ENCODE measurements at regions not wholly inside any gene's neighbourhood (a gene's known extent, or its start where the extent isn't known, plus 50 kb on each side); places are given as distances from the start of the nearest gene placed in this dataset.
"Not testable (repeated sequence)": the region's sequence is repeated elsewhere in the genome, so short reads cannot be mapped to it uniquely, and the experiment has no call there.

DNA sequence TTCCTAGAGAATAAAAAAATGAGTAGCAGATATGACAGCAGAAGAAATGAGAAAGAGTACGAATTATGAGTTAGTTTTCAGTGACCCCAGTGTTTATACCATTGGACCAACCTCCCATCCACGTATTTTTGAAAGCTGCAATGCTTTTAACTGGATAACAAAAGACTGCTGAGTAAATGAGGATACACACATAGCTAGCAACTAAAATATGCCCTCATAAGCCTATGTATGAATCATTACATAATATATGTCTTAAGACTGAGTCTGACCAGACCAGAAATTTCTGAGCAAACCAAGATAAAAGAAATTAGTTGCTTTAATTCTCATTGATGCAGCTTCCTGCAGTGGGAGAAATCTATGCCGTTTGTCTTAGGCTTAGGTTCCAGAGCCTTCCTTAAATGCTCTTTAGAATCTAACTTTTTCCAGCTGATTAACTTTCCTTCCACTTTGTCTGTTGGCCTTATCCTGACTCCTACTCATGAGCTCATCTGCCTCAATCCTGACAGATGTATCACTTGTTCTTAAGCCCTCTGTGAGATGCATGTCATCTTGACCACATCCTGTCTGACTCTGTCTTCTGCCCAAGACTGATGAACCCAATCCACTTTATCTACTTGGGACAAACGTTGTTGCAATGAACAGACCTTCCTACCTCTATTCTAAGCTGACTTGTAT lies 301.4 kb upstream of the AADAT start:
- WGBS, 2 donors = 59 to 60% methylated on average over 4 of the region's 4 CpGs
- Histone ChIP-seq H3K4me1 (ENCODE audit: control insufficient read depth in 1 of 2, insufficient read depth in 2 of 2, low read length in 2 of 2) (no peaks in the 10 kb centered on the region), H3K4me3 (ENCODE audit: low read length in 2 of 2) (no peak overlapping the region), H3K27ac (ENCODE audit: low read depth in 1 of 2, low read length in 2 of 2) (no peak overlapping the region), H3K9me3 (ENCODE audit: control insufficient read depth, low read length) (no peaks in the 10 kb centered on the region), H3K36me3 (ENCODE audit: control insufficient read depth in 1 of 2, insufficient read depth in 2 of 2, low read length in 1 of 2) (no peaks in the 10 kb centered on the region), H3K27me3 (ENCODE audit: control insufficient read depth in 1 of 2, insufficient read depth in 2 of 2, low read length in 1 of 2) (no peaks in the 10 kb centered on the region)
- intact Hi-C loops (cut with DNase I) = no loop called here
- DNase-seq = no peak
- ATAC-seq (ENCODE audit: low FRiP score) = no peak

DNA sequence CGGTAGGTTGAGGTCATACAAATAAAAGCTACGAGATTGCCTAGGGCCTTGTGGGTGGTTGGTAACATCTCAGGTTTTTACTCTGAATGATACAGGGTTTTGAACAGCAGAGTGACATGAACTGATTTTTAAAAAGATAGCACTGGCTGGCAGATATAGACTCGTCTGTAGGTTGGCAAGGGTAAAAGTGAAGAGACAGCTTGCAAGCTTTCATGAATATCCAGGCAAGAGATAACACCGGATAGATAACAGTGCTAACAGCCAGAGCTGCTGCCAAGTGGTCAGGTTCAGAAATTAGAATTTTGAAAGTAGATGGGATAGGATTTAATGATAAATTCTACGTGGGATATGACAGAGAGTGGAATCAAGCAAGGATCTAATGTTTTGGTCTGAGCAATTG lies 299.7 kb upstream of the AADAT start:
- ATAC-seq (ENCODE audit: low FRiP score) (no peak), DNase-seq (no peak)
- Histone ChIP-seq H3K4me1 (ENCODE audit: control insufficient read depth in 1 of 2, insufficient read depth in 2 of 2, low read length in 2 of 2) (no peaks in the 10 kb centered on the region), H3K36me3 (ENCODE audit: control insufficient read depth in 1 of 2, insufficient read depth in 2 of 2, low read length in 1 of 2) (no peaks in the 10 kb centered on the region), H3K4me3 (ENCODE audit: low read length in 2 of 2) (no peak overlapping the region), H3K9me3 (ENCODE audit: control insufficient read depth, low read length) (peaks cover 1% of the 10 kb centered on the region), H3K27me3 (ENCODE audit: control insufficient read depth in 1 of 2, insufficient read depth in 2 of 2, low read length in 1 of 2) (no peaks in the 10 kb centered on the region), H3K27ac (ENCODE audit: low read depth in 1 of 2, low read length in 2 of 2) (no peak overlapping the region)
- intact Hi-C loops (cut with DNase I) = no loop called here
- 46 to 51% methylated on average over 5 of the region's 5 CpGs for WGBS, 2 donors

DNA sequence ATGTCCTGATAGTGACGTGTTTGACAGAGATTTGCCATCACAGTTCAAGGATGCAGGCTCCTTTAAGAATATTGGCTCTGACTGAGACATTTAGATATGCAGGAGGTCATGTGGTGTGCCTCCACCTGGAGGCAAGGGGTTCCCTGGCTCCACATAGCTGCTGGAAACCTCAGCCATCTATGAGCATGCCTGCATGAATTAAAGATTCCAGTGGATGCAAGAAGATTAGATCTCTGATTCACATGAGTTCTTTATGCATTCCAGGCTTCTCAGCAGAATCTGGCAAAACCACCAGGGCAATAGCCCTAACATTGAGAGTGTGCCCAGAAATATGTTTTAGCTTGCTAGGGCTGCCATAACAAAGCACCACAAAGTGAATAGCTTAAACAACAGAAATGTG lies 298.5 kb upstream of the AADAT start:
- Histone ChIP-seq H3K27ac (ENCODE audit: low read depth in 1 of 2, low read length in 2 of 2) (no peak overlapping the region), H3K36me3 (ENCODE audit: control insufficient read depth in 1 of 2, insufficient read depth in 2 of 2, low read length in 1 of 2) (no peaks in the 10 kb centered on the region), H3K4me3 (ENCODE audit: low read length in 2 of 2) (no peak overlapping the region), H3K4me1 (ENCODE audit: control insufficient read depth in 1 of 2, insufficient read depth in 2 of 2, low read length in 2 of 2) (no peaks in the 10 kb centered on the region), H3K27me3 (ENCODE audit: control insufficient read depth in 1 of 2, insufficient read depth in 2 of 2, low read length in 1 of 2) (no peaks in the 10 kb centered on the region), H3K9me3 (ENCODE audit: control insufficient read depth, low read length) (peaks cover 1% of the 10 kb centered on the region)
- DNase-seq = no peak
- WGBS, 2 donors = 79 to 87% methylated on average over 1 of the region's 1 CpG
- no peak for ATAC-seq (ENCODE audit: low FRiP score)
- intact Hi-C loops (cut with DNase I) = no loop called here

DNA sequence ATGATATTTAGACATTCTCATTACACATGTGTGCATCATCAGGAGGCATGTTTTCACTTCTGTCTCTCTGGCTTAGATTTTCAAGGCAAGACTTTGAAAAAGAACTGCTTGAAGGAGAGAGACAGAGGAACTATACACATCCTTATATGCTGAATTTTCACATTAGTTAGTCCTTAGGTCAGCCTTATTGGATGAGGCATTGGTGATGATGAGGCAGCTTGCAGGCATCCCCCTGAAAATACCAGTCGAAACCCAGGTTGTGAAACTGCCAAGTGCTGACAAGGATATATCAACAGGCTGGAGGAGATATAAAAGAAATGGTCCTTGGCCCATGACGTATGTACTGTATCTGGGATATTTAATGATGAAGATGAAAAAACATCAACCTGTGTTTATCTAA lies 297.2 kb upstream of the AADAT start:
- intact Hi-C loops (cut with DNase I) = no loop called here
- H3K4me1 ChIP-seq (ENCODE audit: control insufficient read depth in 1 of 2, insufficient read depth in 2 of 2, low read length in 2 of 2) = no peaks in the 10 kb centered on the region
- H3K9me3 ChIP-seq (ENCODE audit: control insufficient read depth, low read length) = peaks cover 1% of the 10 kb centered on the region
- H3K27me3 ChIP-seq (ENCODE audit: control insufficient read depth in 1 of 2, insufficient read depth in 2 of 2, low read length in 1 of 2) = no peaks in the 10 kb centered on the region
- no peak overlapping the region for H3K4me3 ChIP-seq (ENCODE audit: low read length in 2 of 2)
- no peak for DNase-seq
- ATAC-seq (ENCODE audit: low FRiP score) = no peak
- WGBS, 2 donors = 13 to 25% methylated on average over 2 of the region's 2 CpGs
- H3K36me3 ChIP-seq (ENCODE audit: control insufficient read depth in 1 of 2, insufficient read depth in 2 of 2, low read length in 1 of 2) = no peaks in the 10 kb centered on the region
- no peak overlapping the region for H3K27ac ChIP-seq (ENCODE audit: low read depth in 1 of 2, low read length in 2 of 2)

DNA sequence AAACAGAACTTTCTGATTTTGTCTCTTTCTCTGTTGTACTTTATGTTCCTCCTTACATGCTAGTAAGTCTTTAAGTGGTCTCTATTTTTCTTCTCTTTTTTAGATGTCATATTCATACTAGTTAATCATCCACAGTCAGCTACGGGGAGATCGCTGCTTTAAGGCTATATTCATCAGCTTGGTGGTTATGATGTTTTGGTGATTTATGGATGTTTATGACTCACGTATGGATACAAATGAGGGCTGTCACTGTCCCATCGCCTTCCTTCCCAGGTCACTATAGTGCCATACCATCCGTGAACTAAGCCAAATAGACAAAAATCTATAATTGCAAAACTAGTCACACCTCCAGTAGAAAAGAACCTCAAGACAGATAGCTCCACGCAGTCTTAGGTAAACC lies 296.8 kb upstream of the AADAT start:
- Histone ChIP-seq H3K9me3 (ENCODE audit: control insufficient read depth, low read length) (peaks cover 1% of the 10 kb centered on the region), H3K4me1 (ENCODE audit: control insufficient read depth in 1 of 2, insufficient read depth in 2 of 2, low read length in 2 of 2) (no peaks in the 10 kb centered on the region), H3K4me3 (ENCODE audit: low read length in 2 of 2) (no peak overlapping the region), H3K27ac (ENCODE audit: low read depth in 1 of 2, low read length in 2 of 2) (no peak overlapping the region), H3K36me3 (ENCODE audit: control insufficient read depth in 1 of 2, insufficient read depth in 2 of 2, low read length in 1 of 2) (no peaks in the 10 kb centered on the region), H3K27me3 (ENCODE audit: control insufficient read depth in 1 of 2, insufficient read depth in 2 of 2, low read length in 1 of 2) (no peaks in the 10 kb centered on the region)
- no peak for ATAC-seq (ENCODE audit: low FRiP score)
- no peak for DNase-seq
- intact Hi-C loops (cut with DNase I) = no loop called here
- WGBS, 2 donors = 45 to 55% methylated on average over 6 of the region's 6 CpGs

DNA sequence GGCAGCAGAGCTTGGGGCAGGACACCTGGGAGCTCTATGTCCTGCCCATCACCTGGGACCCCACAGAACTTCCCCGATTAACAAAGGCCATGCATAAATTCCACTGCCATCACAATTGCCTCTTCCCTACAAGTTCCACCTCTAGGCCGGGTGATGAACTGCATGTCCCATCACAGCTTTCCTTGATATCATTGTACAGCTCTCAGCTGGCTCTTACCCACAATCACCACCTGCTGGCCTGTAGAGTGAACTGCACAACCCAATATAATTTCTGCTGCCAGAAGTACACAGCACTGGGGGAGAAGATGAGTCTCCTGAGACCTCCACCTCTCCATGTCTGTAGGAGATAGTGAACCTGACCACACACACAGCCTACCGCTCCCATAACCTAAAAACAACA lies 285.0 kb upstream of the AADAT start:
- no peaks in the 10 kb centered on the region for H3K36me3 ChIP-seq (ENCODE audit: control insufficient read depth in 1 of 2, insufficient read depth in 2 of 2, low read length in 1 of 2)
- 72 to 83% methylated on average over 3 of the region's 3 CpGs for WGBS, 2 donors
- no peak for DNase-seq
- H3K4me1 ChIP-seq (ENCODE audit: control insufficient read depth in 1 of 2, insufficient read depth in 2 of 2, low read length in 2 of 2) = no peaks in the 10 kb centered on the region
- no peak for ATAC-seq (ENCODE audit: low FRiP score)
- peaks cover 7% of the 10 kb centered on the region for H3K9me3 ChIP-seq (ENCODE audit: control insufficient read depth, low read length)
- intact Hi-C loops (cut with DNase I) = no loop called here
- H3K27ac ChIP-seq (ENCODE audit: low read depth in 1 of 2, low read length in 2 of 2) = no peak overlapping the region
- no peak overlapping the region for H3K4me3 ChIP-seq (ENCODE audit: low read length in 2 of 2)
- no peaks in the 10 kb centered on the region for H3K27me3 ChIP-seq (ENCODE audit: control insufficient read depth in 1 of 2, insufficient read depth in 2 of 2, low read length in 1 of 2)

DNA sequence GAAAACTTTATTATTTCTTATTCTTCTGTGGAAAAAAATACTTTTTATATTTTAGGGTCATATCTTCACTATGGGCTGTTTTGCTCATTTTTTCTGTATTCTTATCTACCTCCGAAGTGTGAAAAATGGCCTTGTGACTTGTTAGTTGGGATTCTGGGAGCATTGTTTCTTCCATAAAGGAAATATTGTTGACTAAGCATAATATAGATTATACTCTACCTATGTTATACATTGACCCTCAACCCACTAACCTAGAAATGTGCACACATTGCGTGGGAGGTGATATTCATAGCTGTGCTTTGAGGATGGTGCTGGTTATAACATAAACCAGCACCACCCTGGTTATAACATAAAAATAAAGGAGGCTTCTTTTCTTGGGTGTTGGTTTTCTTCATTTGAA lies 259.2 kb upstream of the AADAT start:
- Histone ChIP-seq H3K36me3 (ENCODE audit: control insufficient read depth in 1 of 2, insufficient read depth in 2 of 2, low read length in 1 of 2) (no peaks in the 10 kb centered on the region), H3K4me1 (ENCODE audit: control insufficient read depth in 1 of 2, insufficient read depth in 2 of 2, low read length in 2 of 2) (no peaks in the 10 kb centered on the region), H3K27me3 (ENCODE audit: control insufficient read depth in 1 of 2, insufficient read depth in 2 of 2, low read length in 1 of 2) (no peaks in the 10 kb centered on the region), H3K27ac (ENCODE audit: low read depth in 1 of 2, low read length in 2 of 2) (no peak overlapping the region), H3K4me3 (ENCODE audit: low read length in 2 of 2) (no peak overlapping the region), H3K9me3 (ENCODE audit: control insufficient read depth, low read length) (no peaks in the 10 kb centered on the region)
- intact Hi-C loops (cut with DNase I) = no loop called here
- DNase-seq = no peak
- 83 to 86% methylated on average over 2 of the region's 2 CpGs for WGBS, 2 donors
- ATAC-seq (ENCODE audit: low FRiP score) = no peak

DNA sequence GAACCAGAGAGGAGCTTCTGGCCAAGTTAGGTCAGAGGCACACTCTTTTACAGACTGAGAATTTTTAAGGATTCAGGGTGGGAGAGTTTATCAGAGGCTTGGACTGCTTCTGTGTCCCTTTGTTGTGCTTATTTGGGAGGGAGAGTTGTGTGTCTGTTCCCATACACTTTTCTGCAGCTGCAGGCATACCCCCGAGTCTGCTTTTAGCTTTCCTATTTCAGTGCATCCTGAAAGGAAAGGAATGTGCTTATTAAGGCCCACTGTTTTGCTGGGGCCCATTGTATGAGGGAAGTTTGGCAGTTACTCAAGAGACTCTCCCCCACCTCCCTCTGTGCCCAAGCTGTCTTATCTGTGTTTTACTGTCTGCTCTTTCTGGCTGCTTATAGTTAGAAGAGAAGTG lies 257.4 kb upstream of the AADAT start:
- H3K36me3 ChIP-seq (ENCODE audit: control insufficient read depth in 1 of 2, insufficient read depth in 2 of 2, low read length in 1 of 2); H3K27ac ChIP-seq (ENCODE audit: low read depth in 1 of 2, low read length in 2 of 2); H3K4me3 ChIP-seq (ENCODE audit: low read length in 2 of 2); intact Hi-C loops (cut with DNase I); H3K4me1 ChIP-seq (ENCODE audit: control insufficient read depth in 1 of 2, insufficient read depth in 2 of 2, low read length in 2 of 2); H3K27me3 ChIP-seq (ENCODE audit: control insufficient read depth in 1 of 2, insufficient read depth in 2 of 2, low read length in 1 of 2); H3K9me3 ChIP-seq (ENCODE audit: control insufficient read depth, low read length); DNase-seq; ATAC-seq (ENCODE audit: low FRiP score): not testable (repeated sequence)
- WGBS, 2 donors = 12 to 45% methylated on average over 1 of the region's 1 CpG

DNA sequence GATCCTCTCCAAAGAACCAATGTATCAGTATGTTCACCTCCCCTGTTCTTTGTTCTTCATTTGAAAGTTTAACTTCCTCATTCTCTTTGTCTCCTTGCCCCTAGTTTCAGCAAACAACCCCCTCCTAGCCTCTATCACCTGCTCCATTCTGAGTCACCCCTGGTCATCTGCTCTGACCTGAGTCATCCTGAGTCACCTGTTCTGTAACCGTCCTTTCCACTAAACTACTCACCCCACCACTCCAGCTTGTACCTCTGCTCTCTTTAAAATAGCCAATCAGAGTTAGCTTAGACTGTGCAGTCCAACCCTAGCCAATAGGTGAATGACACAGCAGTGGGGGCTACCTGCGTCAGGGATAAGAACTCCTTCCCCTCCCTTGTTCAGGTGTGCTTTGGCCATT lies 249.8 kb upstream of the AADAT start:
- 93 to 95% methylated on average over 2 of the region's 2 CpGs for WGBS, 2 donors
- no peak overlapping the region for H3K27ac ChIP-seq (ENCODE audit: low read depth in 1 of 2, low read length in 2 of 2)
- H3K36me3 ChIP-seq (ENCODE audit: control insufficient read depth in 1 of 2, insufficient read depth in 2 of 2, low read length in 1 of 2) = no peaks in the 10 kb centered on the region
- H3K4me3 ChIP-seq (ENCODE audit: low read length in 2 of 2) = no peak overlapping the region
- no peaks in the 10 kb centered on the region for H3K4me1 ChIP-seq (ENCODE audit: control insufficient read depth in 1 of 2, insufficient read depth in 2 of 2, low read length in 2 of 2)
- intact Hi-C loops (cut with DNase I) = no loop called here
- DNase-seq = no peak
- H3K27me3 ChIP-seq (ENCODE audit: control insufficient read depth in 1 of 2, insufficient read depth in 2 of 2, low read length in 1 of 2) = no peaks in the 10 kb centered on the region
- ATAC-seq (ENCODE audit: low FRiP score) = no peak
- no peaks in the 10 kb centered on the region for H3K9me3 ChIP-seq (ENCODE audit: control insufficient read depth, low read length)
